Retinal pigment epithelial cell (primary cell): ENCODE measurements at regions not wholly inside any gene's neighbourhood (a gene's known extent, or its start where the extent isn't known, plus 50 kb on each side); places are given as distances from the start of the nearest gene placed in this dataset.

Experiments
- DNase-seq: peaks from one replicate; pipeline ENCODE4 v3.0.0-alpha.2; 2010; ENCODE audit warnings: low read depth
- H3K4me3 ChIP-seq: 2 replicates; pipeline ENCODE4 v1.5.1; 2011; ENCODE audit warnings: mild to moderate bottlenecking, low read length, control low read depth, moderate library complexity
- CTCF ChIP-seq: conservative IDR thresholded peaks from 2 replicates; pipeline ENCODE4 v1.5.1; 2011; ENCODE audit warnings: low read depth, low read length, control low read depth, inconsistent platforms

DNA sequence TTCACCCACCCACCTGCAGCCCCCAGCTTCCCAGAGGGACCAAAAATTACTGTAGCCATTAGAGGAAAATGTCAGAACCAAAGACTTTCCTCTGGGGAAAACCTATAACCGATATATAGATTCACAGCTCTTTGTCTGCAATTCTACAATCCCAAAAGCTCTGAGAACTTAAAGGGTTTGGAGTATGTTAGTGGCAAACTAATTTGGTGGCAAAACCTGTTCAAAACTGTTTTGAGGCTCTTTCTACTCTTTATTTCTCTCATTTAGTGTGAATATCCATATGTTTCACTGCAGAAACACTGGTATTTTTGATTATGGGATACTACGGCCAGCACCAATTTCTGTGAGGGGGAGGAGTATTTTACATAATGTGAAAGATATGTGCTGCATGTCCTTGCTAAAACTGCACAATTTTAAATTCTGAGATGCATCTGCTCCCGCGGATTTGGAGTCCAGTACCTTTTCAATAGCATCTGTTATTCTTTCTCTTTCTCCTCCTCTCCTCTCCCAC, 87.5 kb upstream of the MTNR1B start:
- DNase-seq = no peak
- no peak overlapping the region for H3K4me3 ChIP-seq
- no peak for TF ChIP-seq CTCF

DNA sequence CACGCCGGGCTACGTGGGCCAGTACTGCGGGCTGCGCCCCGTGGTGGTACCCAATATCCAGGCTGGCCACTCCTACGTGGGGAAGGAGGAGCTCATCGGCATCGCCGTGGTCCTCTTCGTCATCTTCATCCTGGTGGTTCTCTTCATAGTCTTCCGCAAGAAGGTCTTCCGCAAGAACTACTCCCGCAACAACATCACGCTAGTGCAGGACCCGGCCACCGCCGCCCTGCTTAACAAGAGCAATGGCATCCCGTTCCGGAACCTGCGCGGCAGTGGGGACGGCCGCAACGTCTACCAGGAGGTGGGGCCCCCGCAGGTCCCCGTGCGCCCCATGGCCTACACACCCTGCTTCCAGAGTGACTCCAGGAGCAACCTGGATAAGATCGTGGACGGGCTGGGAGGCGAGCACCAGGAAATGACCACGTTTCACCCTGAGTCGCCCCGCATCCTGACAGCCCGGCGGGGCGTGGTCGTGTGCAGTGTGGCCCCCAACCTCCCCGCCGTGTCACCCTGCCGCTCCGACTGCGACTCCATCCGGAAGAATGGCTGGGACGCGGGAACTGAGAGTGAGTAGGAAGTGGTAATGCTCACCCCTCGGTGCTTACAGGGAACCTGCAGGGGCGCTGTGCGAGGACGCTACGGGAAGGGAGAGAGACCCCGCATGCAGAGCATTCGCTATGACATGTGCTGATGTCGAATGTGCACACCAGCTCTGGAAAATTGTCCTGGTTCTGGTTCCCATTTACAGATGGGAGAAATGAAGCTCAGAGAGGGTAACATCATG, 86.4 kb upstream of the MTNR1B start:
- no peak for TF ChIP-seq CTCF
- DNase-seq = no peak
- no peak overlapping the region for H3K4me3 ChIP-seq

GRCh38 chr11:92885600-92885999, 83.9 kb upstream of the MTNR1B start:
- H3K4me3 ChIP-seq = no peak overlapping the region
- DNase-seq = no peak
- TF ChIP-seq CTCF = no peak

GRCh38 chr11:92886243-92886905, 83.1 kb upstream of the MTNR1B start:
- no peak for DNase-seq
- H3K4me3 ChIP-seq = no peak overlapping the region
- peak; percentile 78 for TF ChIP-seq CTCF

DNA sequence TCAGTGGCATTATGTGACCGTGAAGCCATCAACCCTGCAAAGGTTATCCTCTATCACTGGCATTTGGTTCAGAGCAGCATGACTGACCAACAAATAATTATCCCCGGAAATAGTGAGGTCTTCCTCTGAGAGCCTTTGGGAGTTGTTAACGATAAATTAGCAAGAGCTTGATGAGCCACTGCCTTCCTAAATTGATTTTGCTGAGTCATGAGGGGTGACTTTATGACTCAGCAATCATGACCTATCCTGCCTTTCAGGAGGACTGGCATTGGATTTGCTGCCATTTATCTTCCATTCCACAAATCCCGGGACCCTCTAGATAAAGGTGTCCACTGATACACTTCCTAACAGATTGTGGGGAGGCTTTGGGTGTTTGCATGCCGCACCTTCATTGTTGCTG, 80.8 kb upstream of the MTNR1B start:
- DNase-seq = no peak
- TF ChIP-seq CTCF = no peak
- no peak overlapping the region for H3K4me3 ChIP-seq

DNA sequence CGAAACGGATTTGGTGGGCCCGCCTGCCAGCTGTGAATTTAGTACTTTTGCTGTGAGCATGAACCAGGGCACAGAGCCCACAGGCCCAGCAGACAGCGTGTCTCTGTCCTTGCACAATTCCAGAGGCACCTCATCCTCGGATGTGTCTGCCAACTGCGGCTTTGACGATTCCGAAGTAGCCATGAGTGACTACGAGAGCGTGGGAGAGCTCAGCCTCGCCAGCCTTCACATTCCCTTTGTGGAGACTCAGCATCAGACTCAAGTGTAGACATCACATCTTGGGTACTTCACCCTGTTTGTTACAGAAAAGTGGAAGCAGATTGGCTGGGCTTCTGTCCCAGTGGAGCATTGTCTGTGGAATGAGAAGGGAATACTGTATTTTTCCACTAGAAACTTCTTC, 78.6 kb upstream of the MTNR1B start:
- no peak for TF ChIP-seq CTCF
- no peak for DNase-seq
- H3K4me3 ChIP-seq = no peak overlapping the region
